ENCODE measurements at regions not wholly inside any gene's neighbourhood (a gene's known extent, or its start where the extent isn't known, plus 50 kb on each side); places are given as distances from the start of the nearest gene placed in this dataset.

DNA sequence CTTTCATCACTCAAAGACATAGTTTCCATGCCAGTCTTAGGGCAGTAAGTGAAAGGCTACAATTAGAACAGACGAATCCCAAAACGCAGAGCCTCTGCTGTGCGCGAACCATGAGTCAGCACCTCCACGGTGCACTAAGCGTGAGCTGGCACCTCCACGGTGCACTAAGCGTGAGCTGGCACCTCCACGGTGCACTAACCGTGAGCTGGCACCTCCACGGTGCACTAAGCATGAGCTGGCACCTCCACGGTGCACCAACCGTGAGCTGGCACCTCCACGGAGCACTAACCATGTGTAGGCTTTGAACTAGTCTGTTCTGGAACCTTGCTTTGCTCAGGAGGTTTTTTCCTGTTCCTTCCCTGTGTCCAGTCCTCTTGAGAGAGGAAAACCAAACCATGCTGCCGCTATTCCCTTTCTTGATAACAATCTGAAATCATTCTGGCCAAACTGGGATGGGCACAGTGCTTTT is 120.6 kb downstream of the IRS2 start:
- Histone ChIP-seq H3K79me2 (ENCODE audit: insufficient read depth, low read length) (no peaks in the 10 kb centered on the region), H3K9me3 (ENCODE audit: control insufficient read depth in 1 of 2, insufficient read depth in 1 of 2, low read depth in 1 of 2, low read length in 2 of 2) (no peaks in the 10 kb centered on the region), H3K27ac (ENCODE audit: low read depth, low read length) (no peak overlapping the region), H3K4me1 (ENCODE audit: control insufficient read depth in 1 of 2, insufficient read depth in 2 of 2, low read length in 2 of 2) (peaks cover 0 to 2% of the 10 kb centered on the region in 2 experiments; a peak in 1 of 4 replicates), H3K4me2 (ENCODE audit: low read length) (no peak overlapping the region), H4K20me1 (ENCODE audit: insufficient read depth) (no peaks in the 10 kb centered on the region), H3K36me3 (ENCODE audit: control insufficient read depth in 1 of 2, insufficient read depth in 2 of 2, low read length in 2 of 2) (no peaks in the 10 kb centered on the region), H3K4me3 (replicated peaks in 1 of 2; ENCODE audit: low read depth in 1 of 2, low read length in 2 of 2) (no peak overlapping the region), H2AFZ (ENCODE audit: low read depth, low read length, poor library complexity, severe bottlenecking) (no peak overlapping the region), H3K9ac (ENCODE audit: low read length) (no peak overlapping the region), H3K27me3 (ENCODE audit: insufficient read depth, low read length) (no peaks in the 10 kb centered on the region), H3K9me2 (ENCODE audit: insufficient read depth) (no peaks in the 10 kb centered on the region)
- intact Hi-C loops (cut with micrococcal nuclease): no loop called here
- no peak for ATAC-seq
- ChIA-PET POLR2A (no interaction called here), RAD21 (ENCODE audit: low non-redundant PET in 1 of 2, low total read pairs in 2 of 2, uncharacterized antibody in 2 of 2, unreplicated experiment in 2 of 2) (no interaction called here), CTCF (no interaction called here)
- DNase-seq (ENCODE audit: low read depth, low spot score): no peak
- no TSS peak for BruUV-seq (replicated peaks)
- TF ChIP-seq, protein P1, sequence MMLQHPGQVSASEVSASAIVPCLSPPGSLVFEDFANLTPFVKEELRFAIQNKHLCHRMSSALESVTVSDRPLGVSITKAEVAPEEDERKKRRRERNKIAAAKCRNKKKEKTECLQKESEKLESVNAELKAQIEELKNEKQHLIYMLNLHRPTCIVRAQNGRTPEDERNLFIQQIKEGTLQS (IDR thresholded peaks at IDR 0.05): no peak
- TF ChIP-seq POLR2A (IDR thresholded peaks at IDR 0.05; ENCODE audit: borderline replicate concordance, extremely low read depth, insufficient read depth, insufficient read length) (no peak), EGR1 (IDR thresholded peaks at IDR 0.05; ENCODE audit: low read depth) (no peak), SRF (IDR thresholded peaks at IDR 0.05; ENCODE audit: low read depth) (no peak), JUND (IDR thresholded peaks at IDR 0.05) (no peak)
- TF ChIP-seq, protein P2, sequence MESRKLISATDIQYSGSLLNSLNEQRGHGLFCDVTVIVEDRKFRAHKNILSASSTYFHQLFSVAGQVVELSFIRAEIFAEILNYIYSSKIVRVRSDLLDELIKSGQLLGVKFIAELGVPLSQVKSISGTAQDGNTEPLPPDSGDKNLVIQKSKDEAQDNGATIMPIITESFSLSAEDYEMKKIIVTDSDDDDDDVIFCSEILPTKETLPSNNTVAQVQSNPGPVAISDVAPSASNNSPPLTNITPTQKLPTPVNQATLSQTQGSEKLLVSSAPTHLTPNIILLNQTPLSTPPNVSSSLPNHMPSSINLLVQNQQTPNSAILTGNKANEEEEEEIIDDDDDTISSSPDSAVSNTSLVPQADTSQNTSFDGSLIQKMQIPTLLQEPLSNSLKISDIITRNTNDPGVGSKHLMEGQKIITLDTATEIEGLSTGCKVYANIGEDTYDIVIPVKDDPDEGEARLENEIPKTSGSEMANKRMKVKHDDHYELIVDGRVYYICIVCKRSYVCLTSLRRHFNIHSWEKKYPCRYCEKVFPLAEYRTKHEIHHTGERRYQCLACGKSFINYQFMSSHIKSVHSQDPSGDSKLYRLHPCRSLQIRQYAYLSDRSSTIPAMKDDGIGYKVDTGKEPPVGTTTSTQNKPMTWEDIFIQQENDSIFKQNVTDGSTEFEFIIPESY (IDR thresholded peaks at IDR 0.05; ENCODE audit: extremely low read depth, insufficient replicate concordance, low read length): no peak

DNA sequence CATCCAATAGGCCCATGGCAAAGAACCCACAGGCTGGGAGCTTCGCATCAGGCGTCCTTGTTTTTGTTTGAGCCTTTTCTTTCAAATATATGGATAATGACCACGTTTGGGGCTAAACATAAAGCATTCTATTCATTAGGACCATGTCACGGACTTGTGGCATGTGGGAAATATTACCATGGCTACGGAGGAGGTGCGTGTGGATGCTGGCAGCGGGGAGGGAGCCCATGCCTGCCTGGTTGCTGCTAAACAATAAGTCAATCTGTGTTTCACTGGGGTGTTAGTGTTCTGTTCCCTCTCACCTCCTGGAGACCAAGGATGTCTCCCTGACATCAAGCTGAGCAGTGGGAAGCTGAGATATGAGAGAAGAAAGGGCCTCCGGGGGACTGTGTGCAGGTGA is 121.1 kb downstream of the IRS2 start:
- no peaks in the 10 kb centered on the region for H3K79me2 ChIP-seq (ENCODE audit: insufficient read depth, low read length)
- H3K27ac ChIP-seq (ENCODE audit: low read depth, low read length): no peak overlapping the region
- ChIA-PET RAD21 (ENCODE audit: low non-redundant PET in 1 of 2, low total read pairs in 2 of 2, uncharacterized antibody in 2 of 2, unreplicated experiment in 2 of 2) (no interaction called here), CTCF (no interaction called here), POLR2A (no interaction called here)
- no TSS peak for BruUV-seq (replicated peaks)
- no peaks in the 10 kb centered on the region for H3K9me2 ChIP-seq (ENCODE audit: insufficient read depth)
- no peak for ATAC-seq
- H3K4me3 ChIP-seq (replicated peaks in 1 of 2; ENCODE audit: low read depth in 1 of 2, low read length in 2 of 2): no peak overlapping the region
- TF ChIP-seq RAD21 (IDR thresholded peaks at IDR 0.05; ENCODE audit: low read depth) (no peak), SRF (IDR thresholded peaks at IDR 0.05; ENCODE audit: low read depth) (no peak), ZNF274 (IDR thresholded peaks at IDR 0.05; ENCODE audit: low read depth, low read length) (no peak), JUND (IDR thresholded peaks at IDR 0.05) (no peak)
- H3K4me1 ChIP-seq (ENCODE audit: control insufficient read depth in 1 of 2, insufficient read depth in 2 of 2, low read length in 2 of 2): peaks cover 0 to 2% of the 10 kb centered on the region in 2 experiments; a peak in 1 of 4 replicates
- H2AFZ ChIP-seq (ENCODE audit: low read depth, low read length, poor library complexity, severe bottlenecking): no peak overlapping the region
- no peaks in the 10 kb centered on the region for H3K36me3 ChIP-seq (ENCODE audit: control insufficient read depth in 1 of 2, insufficient read depth in 2 of 2, low read length in 2 of 2)
- no peaks in the 10 kb centered on the region for H3K9me3 ChIP-seq (ENCODE audit: control insufficient read depth in 1 of 2, insufficient read depth in 1 of 2, low read depth in 1 of 2, low read length in 2 of 2)
- no peak overlapping the region for H3K4me2 ChIP-seq (ENCODE audit: low read length)
- no peak overlapping the region for H3K9ac ChIP-seq (ENCODE audit: low read length)
- DNase-seq (ENCODE audit: low read depth, low spot score): no peak
- H4K20me1 ChIP-seq (ENCODE audit: insufficient read depth): no peaks in the 10 kb centered on the region
- no peaks in the 10 kb centered on the region for H3K27me3 ChIP-seq (ENCODE audit: insufficient read depth, low read length)
- intact Hi-C loops (cut with micrococcal nuclease): no loop called here

All from HCT116 (cell line).